ENCODE measurements at regions not wholly inside any gene's neighbourhood (a gene's known extent, or its start where the extent isn't known, plus 50 kb on each side); places are given as distances from the start of the nearest gene placed in this dataset.

- Mint-ChIP-seq H3K4me1 (peaks cover 3% of the 10 kb centered on the region), H3K27ac (peak overlapping the region; percentile 49), H3K4me3 (no peak overlapping the region), H3K27me3 (peaks cover 5% of the 10 kb centered on the region), H3K36me3 (ENCODE audit: low read depth) (peaks cover 5% of the 10 kb centered on the region), H3K9me3 (peaks cover 37% of the 10 kb centered on the region)
- intact Hi-C loops (cut with micrococcal nuclease), result no loop called here
- DNase-seq, result no peak
Observed at GRCh38 chr10:78326372-78326771, 292.7 kb downstream of the RPS24 start.

DNA sequence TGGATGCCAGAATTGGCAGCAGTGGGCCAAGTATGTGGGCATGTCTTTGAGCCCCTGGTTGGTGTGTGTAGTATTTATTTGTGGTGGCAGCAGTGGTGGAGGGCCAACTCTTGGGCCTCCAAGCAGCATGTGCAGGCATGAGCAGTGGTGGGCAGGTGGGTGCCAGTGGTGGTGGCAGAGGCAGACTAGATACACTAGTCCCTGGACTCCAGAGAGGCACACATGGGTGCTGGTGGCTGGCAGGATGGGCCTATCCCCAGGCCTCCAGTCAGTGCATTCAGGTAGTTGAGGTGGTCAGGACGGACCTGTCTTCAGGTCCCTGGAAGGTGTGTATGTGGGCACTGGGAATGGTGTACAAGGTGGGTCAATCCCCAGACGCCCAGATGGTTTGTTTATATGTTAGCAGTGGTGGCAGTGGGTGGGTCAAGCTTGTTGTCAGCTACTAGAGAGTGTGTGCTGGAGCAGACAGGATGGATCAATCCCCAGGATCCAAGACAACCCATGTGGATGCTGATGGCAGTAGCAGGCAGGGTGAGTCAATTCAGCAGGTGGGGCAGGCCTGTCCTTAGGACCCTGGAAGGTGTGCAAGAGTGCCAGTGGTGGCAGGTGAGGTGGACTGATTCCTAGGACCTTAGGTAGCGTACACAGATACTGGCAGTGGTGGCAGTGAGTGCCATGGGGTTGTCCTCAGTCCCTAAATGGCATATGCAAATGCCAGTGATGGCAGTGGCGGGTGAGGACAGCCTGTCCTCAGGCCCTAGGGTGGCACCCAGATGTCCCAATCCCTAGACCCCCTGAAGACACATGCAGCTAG lies 294.3 kb downstream of the RPS24 start:
- peaks cover 5% of the 10 kb centered on the region for H3K36me3 Mint-ChIP-seq (ENCODE audit: low read depth)
- peaks cover 37% of the 10 kb centered on the region for H3K9me3 Mint-ChIP-seq
- no peak overlapping the region for H3K27ac Mint-ChIP-seq
- intact Hi-C loops (cut with micrococcal nuclease), result no loop called here
- no peak overlapping the region for H3K4me3 Mint-ChIP-seq
- peaks cover 2% of the 10 kb centered on the region for H3K27me3 Mint-ChIP-seq
- DNase-seq, result no peak
- H3K4me1 Mint-ChIP-seq, result peaks cover 3% of the 10 kb centered on the region

- Mint-ChIP-seq H3K27me3 (peaks cover 2% of the 10 kb centered on the region), H3K9me3 (peaks cover 41% of the 10 kb centered on the region), H3K4me1 (no peaks in the 10 kb centered on the region), H3K36me3 (ENCODE audit: low read depth) (peaks cover 5% of the 10 kb centered on the region), H3K27ac (no peak overlapping the region), H3K4me3 (no peak overlapping the region)
- no peak for DNase-seq
- intact Hi-C loops (cut with micrococcal nuclease), result no loop called here
Observed at GRCh38 chr10:78328592-78329404, 295.1 kb downstream of the RPS24 start.

DNA sequence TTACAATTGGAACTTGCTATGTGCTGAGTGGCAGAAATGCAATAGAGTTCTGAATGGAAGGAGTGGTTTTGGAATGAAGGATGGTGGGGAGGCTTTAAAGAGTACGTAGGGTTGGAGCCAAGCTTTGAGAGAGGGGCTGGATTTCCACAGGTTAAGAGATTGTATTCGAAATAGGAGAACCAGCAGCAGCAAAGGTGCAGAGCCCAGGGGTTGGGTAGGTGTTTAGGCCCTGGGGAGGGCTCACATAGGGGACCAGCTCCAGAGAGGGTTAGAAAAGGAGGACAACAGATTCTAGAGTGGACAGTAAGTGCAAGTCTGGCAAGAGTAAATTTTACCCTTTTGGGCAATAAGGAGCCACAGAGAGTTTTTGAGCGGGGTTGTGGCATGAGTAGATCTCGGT lies 297.2 kb downstream of the RPS24 start:
- Mint-ChIP-seq H3K27ac (no peak overlapping the region), H3K4me3 (no peak overlapping the region), H3K36me3 (ENCODE audit: low read depth) (peaks cover 5% of the 10 kb centered on the region), H3K27me3 (peaks cover 2% of the 10 kb centered on the region), H3K9me3 (peaks cover 24% of the 10 kb centered on the region), H3K4me1 (no peaks in the 10 kb centered on the region)
- intact Hi-C loops (cut with micrococcal nuclease), result no loop called here
- no peak for DNase-seq

DNA sequence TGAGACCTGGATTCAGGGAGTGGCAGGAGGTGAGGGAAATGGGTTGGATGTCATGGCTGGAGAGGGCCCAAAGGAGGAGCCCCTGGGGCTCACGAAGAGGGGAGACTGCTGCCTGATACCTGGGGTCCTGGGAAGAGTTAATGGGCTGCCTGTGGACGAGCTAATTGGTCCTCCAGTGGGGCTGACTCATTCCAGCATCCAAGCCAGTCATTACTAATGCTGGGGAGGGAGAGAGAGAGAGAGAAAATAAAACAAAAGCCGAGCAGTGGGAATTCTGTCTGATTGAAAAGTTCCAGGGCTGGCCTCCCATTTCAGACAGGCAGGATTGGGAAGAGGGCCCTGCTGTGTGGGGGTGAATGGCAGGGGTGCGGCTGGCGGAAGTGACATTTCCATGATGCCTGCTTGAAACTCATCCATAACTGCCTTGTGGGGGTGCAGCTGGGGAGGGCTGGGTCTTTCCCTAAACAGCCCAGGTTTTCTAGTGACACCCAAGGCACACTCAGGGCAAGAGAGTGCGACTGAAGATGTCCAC lies 297.8 kb downstream of the RPS24 start:
- intact Hi-C loops (cut with micrococcal nuclease), result no loop called here
- peaks cover 18% of the 10 kb centered on the region for H3K9me3 Mint-ChIP-seq
- H3K36me3 Mint-ChIP-seq (ENCODE audit: low read depth), result peaks cover 2% of the 10 kb centered on the region

GRCh38 chr10:78332012-78332411 lies 298.3 kb downstream of the RPS24 start:
- intact Hi-C loops (cut with micrococcal nuclease), result no loop called here
- Mint-ChIP-seq H3K4me1 (no peaks in the 10 kb centered on the region), H3K27ac (no peak overlapping the region), H3K36me3 (ENCODE audit: low read depth) (no peaks in the 10 kb centered on the region), H3K4me3 (no peak overlapping the region), H3K27me3 (no peaks in the 10 kb centered on the region), H3K9me3 (peaks cover 16% of the 10 kb centered on the region)
- DNase-seq, result no peak

More for the DNA sequence above, 297.8 kb downstream of the RPS24 start:
- no peaks in the 10 kb centered on the region for H3K4me1 Mint-ChIP-seq
- no peak for DNase-seq
- no peaks in the 10 kb centered on the region for H3K27me3 Mint-ChIP-seq
- no peak overlapping the region for H3K27ac Mint-ChIP-seq
- no peak overlapping the region for H3K4me3 Mint-ChIP-seq

DNA sequence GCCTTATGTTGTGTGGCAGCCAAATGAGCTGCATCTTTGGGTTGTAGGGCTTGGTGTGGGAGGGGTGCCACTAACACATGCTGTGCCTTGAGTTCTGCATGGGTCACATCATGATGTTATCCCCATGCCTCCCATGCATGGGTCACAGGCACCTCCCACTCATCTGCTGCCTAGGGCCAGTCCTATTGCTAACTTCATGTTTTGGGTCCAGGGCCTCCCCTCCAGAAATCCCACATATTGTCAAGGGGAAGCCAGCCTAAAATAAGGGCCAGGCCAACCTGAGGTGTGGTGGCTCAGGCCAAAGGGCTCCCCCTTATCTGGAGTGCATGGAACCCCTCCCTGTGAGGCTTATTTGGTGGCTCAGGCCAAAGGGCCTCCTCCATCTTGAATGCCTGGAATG lies 299.0 kb downstream of the RPS24 start:
- Mint-ChIP-seq H3K9me3 (peaks cover 11% of the 10 kb centered on the region), H3K4me3 (no peak overlapping the region), H3K27me3 (no peaks in the 10 kb centered on the region), H3K36me3 (ENCODE audit: low read depth) (no peaks in the 10 kb centered on the region), H3K27ac (no peak overlapping the region), H3K4me1 (no peaks in the 10 kb centered on the region)
- no peak for DNase-seq
- intact Hi-C loops (cut with micrococcal nuclease), result no loop called here

- DNase-seq, result no peak
Observed at GRCh38 chr10:78333362-78334143, 299.9 kb downstream of the RPS24 start.

DNA sequence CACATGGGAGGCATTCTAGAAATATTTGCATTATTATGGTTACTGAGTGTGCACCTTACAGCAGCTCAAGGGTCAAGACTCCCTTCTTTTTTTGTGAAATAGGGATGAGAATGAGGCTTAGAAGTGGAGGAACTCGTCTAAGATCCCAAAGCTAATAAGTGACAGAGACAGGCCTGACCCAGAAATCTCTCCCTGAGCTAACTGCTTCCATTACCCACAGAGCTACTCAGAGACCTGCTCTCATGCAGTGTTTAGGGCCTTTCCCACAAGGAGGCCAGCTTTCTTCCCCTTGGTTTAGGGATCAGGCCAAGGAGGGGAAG lies 301.7 kb downstream of the RPS24 start:
- Mint-ChIP-seq H3K36me3 (ENCODE audit: low read depth) (no peaks in the 10 kb centered on the region), H3K27ac (no peak overlapping the region), H3K4me3 (no peak overlapping the region), H3K4me1 (no peaks in the 10 kb centered on the region), H3K27me3 (peaks cover 2% of the 10 kb centered on the region), H3K9me3 (peaks cover 4% of the 10 kb centered on the region)
- DNase-seq, result no peak
- intact Hi-C loops (cut with micrococcal nuclease), result no loop called here

More at GRCh38 chr10:78333362-78334143, 299.9 kb downstream of the RPS24 start:
- no peaks in the 10 kb centered on the region for H3K27me3 Mint-ChIP-seq
- H3K4me1 Mint-ChIP-seq, result no peaks in the 10 kb centered on the region
- no peak overlapping the region for H3K4me3 Mint-ChIP-seq
- H3K27ac Mint-ChIP-seq, result no peak overlapping the region
- no peaks in the 10 kb centered on the region for H3K36me3 Mint-ChIP-seq (ENCODE audit: low read depth)
- intact Hi-C loops (cut with micrococcal nuclease), result no loop called here
- H3K9me3 Mint-ChIP-seq, result peaks cover 7% of the 10 kb centered on the region

DNA sequence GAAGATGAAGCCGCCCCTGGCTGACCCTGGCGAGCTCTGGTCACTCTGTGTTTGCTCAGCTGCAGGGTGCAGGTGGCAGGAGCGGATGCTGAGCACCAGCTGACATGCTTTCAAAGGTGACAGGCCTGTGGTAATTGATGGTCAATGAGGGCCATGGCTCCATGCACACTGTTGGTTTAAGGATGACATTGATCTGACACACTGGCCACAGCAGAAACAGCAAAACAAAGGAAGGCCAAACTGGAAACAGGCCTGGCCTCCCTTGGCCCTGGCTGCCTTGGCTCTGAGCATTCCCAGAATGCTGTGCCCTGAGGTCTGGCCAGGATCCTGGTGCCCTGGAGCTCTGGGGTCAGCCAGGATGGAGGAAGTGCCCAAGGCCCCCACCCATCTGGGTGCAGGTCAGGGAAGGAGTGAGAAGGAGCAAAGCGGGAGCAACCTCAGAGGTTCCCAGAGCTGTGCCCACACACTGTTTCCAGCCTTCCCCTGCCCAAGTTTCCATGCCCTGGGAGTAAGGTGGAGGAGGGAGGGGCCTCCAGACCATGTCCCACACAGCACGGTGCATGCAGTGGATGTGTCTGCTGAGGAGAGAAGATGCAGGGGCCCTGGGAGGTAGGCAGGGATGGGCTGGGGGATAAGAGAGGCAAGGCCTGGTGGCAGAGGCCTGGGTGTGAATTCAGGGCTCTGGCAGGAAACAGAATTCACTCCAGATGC lies 302.2 kb downstream of the RPS24 start:
- Mint-ChIP-seq H3K4me1 (no peaks in the 10 kb centered on the region), H3K36me3 (ENCODE audit: low read depth) (no peaks in the 10 kb centered on the region), H3K27ac (no peak overlapping the region), H3K27me3 (peaks cover 2% of the 10 kb centered on the region), H3K9me3 (peaks cover 4% of the 10 kb centered on the region), H3K4me3 (no peak overlapping the region)
- intact Hi-C loops (cut with micrococcal nuclease), result no loop called here
- no peak for DNase-seq

- H3K27me3 Mint-ChIP-seq, result peaks cover 2% of the 10 kb centered on the region
- no peak overlapping the region for H3K4me3 Mint-ChIP-seq
- no peak overlapping the region for H3K27ac Mint-ChIP-seq
- H3K36me3 Mint-ChIP-seq (ENCODE audit: low read depth), result no peaks in the 10 kb centered on the region
- no peaks in the 10 kb centered on the region for H3K4me1 Mint-ChIP-seq
- H3K9me3 Mint-ChIP-seq, result peaks cover 4% of the 10 kb centered on the region
- intact Hi-C loops (cut with micrococcal nuclease), result no loop called here
- no peak for DNase-seq
Observed at GRCh38 chr10:78336402-78336791, 302.7 kb downstream of the RPS24 start.

DNA sequence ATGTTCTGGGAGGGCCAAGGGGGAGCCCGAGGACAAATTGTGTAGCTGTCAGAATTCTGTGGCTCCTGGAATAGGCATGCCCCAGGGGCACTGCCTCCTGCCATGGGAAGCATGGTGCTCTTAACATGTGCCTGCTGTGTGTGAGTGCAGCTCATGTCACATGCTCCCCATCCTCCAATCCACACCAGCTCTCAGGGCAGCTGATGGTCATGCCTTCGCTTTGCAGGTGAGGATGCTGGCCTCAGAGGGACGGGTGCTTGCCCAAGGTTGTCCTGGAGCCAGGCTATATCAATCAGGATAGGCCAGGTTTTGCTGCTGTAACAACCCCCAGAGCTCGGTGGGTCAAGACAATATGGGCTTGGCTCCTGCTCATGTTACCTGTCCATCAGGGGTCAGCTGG lies 303.4 kb downstream of the RPS24 start:
- no peaks in the 10 kb centered on the region for H3K36me3 Mint-ChIP-seq (ENCODE audit: low read depth)
- intact Hi-C loops (cut with micrococcal nuclease), result no loop called here
- H3K4me3 Mint-ChIP-seq, result no peak overlapping the region
- no peak overlapping the region for H3K27ac Mint-ChIP-seq
- no peak for DNase-seq
- H3K9me3 Mint-ChIP-seq, result peaks cover 4% of the 10 kb centered on the region
- no peaks in the 10 kb centered on the region for H3K4me1 Mint-ChIP-seq
- peaks cover 2% of the 10 kb centered on the region for H3K27me3 Mint-ChIP-seq

DNA sequence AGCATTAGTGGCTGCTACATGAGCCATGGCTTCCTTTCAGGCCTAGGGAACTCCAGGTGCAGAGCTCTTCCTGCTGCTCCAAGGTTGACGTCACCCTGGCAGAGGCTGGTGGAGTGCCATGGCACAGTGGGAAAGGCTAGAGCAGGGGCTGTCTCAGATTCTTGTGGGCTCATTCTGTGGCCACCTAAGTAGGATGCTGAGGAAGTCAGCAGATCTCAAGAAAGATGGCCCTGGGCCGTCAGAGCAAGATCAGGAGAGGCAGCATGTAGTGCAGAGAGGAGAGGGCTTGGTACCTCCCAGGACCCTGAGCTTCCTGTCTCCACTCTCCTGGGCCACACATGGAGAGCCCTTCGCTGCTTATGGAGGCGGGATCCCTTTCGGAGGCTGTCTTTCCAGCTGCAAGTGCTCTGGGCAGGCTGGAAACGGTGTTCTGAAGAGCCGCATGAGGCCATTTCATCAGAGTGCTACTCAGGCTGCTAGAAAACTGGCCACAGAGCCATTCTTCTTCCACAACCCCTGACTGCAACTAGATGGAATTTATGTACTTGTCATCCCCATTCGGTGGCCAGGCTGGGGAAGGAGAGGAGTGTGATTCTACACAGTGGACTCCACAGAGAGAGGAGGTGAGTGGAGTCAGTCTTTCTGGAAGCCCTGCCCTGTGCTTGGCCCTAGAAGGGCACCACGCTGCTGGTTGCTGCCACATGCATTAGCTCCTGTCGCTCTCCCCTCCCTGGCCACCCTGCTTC lies 304.2 kb downstream of the RPS24 start:
- Mint-ChIP-seq H3K4me1 (no peaks in the 10 kb centered on the region), H3K27ac (no peak overlapping the region), H3K36me3 (ENCODE audit: low read depth) (no peaks in the 10 kb centered on the region), H3K27me3 (peaks cover 2% of the 10 kb centered on the region), H3K9me3 (peaks cover 4% of the 10 kb centered on the region), H3K4me3 (no peak overlapping the region)
- intact Hi-C loops (cut with micrococcal nuclease), result no loop called here
- no peak for DNase-seq

All from activated CD4-positive, alpha-beta T cell treated with anti-CD3 and anti-CD28 coated beads, Interleukin-2, amount 10 ng/mL, durations not matched to agents 24 days and 14 days (primary cell).